NB4 (cell line): ENCODE measurements at regions not wholly inside any gene's neighbourhood (a gene's known extent, or its start where the extent isn't known, plus 50 kb on each side); places are given as distances from the start of the nearest gene placed in this dataset.

Source experiments
- MYC ChIP-seq: IDR thresholded peaks from 2 replicates; pipeline ENCODE4 v1.6.1; 2011; ENCODE audit warnings: low read depth, low read length
- POLR2A ChIP-seq: IDR thresholded peaks from 2 replicates; pipeline ENCODE4 v1.6.1; 2011; ENCODE audit warnings: mild to moderate bottlenecking; ENCODE audit not compliant: insufficient read length; ENCODE audit errors: extremely low read depth
- TF ChIP-seq, protein P1 (sequence below): IDR thresholded peaks from one replicate; pipeline ENCODE4 v1.5.1; 2012; ENCODE audit warnings: low read depth, low read length
- TF ChIP-seq, protein P2 (sequence below): IDR thresholded peaks from 2 replicates; pipeline ENCODE4 v1.6.1; 2011; ENCODE audit warnings: low read depth, low read length

DNA sequence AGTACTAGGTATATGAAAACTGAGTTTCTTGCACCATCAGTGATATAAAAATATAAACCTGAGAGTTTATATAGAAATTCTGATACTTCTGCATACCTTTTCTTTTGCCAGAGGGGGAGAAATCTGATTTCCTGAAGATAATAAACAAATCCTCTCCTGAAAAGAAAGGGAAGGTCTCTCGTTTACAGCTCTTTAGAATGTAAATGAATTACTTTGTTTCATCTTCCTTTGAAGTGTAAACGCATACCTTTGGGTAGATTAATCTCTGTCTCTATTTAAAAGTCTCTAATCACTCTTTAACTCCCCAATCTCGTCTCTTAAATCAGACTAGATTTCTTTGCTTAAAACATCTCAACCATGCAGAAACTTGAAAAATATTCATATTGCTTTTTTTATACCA lies 1092.9 kb downstream of the SLITRK5 start:
- TF ChIP-seq, protein P1, sequence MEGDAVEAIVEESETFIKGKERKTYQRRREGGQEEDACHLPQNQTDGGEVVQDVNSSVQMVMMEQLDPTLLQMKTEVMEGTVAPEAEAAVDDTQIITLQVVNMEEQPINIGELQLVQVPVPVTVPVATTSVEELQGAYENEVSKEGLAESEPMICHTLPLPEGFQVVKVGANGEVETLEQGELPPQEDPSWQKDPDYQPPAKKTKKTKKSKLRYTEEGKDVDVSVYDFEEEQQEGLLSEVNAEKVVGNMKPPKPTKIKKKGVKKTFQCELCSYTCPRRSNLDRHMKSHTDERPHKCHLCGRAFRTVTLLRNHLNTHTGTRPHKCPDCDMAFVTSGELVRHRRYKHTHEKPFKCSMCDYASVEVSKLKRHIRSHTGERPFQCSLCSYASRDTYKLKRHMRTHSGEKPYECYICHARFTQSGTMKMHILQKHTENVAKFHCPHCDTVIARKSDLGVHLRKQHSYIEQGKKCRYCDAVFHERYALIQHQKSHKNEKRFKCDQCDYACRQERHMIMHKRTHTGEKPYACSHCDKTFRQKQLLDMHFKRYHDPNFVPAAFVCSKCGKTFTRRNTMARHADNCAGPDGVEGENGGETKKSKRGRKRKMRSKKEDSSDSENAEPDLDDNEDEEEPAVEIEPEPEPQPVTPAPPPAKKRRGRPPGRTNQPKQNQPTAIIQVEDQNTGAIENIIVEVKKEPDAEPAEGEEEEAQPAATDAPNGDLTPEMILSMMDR, result no peak
- TF ChIP-seq, protein P2, sequence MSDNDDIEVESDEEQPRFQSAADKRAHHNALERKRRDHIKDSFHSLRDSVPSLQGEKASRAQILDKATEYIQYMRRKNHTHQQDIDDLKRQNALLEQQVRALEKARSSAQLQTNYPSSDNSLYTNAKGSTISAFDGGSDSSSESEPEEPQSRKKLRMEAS, result no peak
- TF ChIP-seq POLR2A, result no peak
- no peak for TF ChIP-seq MYC
